NCI-H69 (cell line): ENCODE measurements at regions not wholly inside any gene's neighbourhood (a gene's known extent, or its start where the extent isn't known, plus 50 kb on each side); places are given as distances from the start of the nearest gene placed in this dataset.

ENCODE experiments used
- DNase-seq: peaks from one replicate; lab custom pipeline; 2025; lab: John Stamatoyannopoulos, UW

DNA sequence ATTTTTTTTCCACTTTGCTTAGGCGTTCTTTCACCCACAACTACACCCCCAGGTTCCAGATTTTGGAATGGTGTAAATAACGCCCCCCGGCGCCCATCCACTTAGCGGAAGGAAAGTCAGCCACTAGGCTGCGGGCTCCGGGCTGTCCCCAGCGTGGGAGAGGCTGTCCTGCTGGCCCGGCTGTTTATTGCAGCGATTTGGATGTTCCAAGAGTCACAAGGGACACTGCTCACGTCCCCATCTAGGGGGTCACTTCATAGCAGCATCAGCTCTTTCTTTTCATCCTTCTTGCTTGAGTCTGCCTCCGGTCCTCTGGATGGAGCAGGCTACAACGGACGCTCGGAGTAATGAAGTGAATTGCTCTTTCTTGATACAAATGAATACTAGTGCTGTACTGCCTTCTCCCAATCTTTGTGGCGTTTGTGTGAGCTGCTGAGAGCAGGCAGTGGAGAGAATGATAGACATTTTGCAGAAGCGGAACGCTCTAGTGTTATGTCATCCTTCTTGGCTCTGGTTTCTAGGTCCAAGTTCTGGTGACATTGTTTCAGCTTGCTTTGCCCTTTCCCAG is 50.7 kb upstream of the PAIP2B start:
- no peak for DNase-seq

DNA sequence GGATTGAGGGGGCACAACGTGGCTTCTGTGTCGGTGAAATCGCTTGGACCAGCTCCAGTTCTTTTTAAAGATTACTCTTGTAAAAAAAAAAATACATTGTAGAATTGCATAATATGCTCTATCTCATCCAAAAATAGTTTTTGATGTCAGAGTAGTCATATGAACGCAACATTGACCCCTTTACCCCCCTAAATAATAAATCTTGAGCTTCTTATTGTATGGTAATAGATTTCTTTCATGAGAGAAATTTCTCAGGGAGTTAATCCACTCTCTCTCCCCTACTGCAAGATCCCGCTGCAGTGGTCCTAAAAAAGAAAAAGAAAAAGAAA is 50.2 kb upstream of the PAIP2B start:
- no peak for DNase-seq

DNA sequence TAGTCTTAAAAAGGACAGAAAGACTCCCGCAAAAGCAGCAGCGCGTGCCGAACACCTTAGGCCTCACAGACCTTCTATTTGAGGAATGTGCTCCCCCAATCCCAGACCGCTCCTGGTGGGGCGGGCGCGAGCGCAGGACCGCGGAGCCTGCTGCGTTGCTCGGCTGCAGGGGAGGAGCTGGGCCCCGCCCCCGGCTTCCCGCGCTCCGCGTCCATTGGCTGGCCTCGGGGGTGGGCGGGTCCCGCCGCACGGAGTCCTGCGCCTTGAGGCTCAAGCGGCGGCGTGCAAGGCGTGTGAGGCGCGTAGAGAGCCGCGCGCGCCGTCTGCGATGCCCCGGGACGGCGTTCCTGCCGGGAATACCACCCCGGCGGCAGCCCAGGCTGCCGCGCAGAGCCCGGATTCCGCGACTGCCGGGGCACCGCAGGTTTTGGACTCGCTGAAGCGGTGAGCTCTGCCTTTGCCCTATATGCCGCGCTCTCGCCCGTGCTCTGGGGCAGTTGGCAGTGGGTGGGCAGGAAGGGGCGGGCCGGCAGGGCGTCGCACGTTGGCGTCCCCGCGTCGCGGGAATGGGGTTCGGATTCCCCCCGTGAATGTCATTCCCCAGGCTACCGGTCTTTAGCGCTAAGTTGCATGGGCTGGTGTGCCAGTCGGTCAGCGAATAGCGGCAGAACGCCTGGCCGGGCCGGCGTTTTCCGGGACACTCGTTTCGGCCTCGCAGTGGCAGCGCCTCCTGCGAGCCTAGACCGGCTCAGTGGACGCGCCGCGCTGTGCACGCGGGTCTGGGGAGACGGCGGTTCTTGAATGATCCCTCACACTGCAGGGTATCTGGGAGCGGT is 49.6 kb upstream of the PAIP2B start:
- DNase-seq: peak; percentile 5
